HUES64 (cell line): ENCODE measurements at regions not wholly inside any gene's neighbourhood (a gene's known extent, or its start where the extent isn't known, plus 50 kb on each side); places are given as distances from the start of the nearest gene placed in this dataset.
"Not testable (repeated sequence)": the region's sequence is repeated elsewhere in the genome, so short reads cannot be mapped to it uniquely, and the experiment has no call there.

Source experiments
- H3K27ac ChIP-seq: 2 replicates; pipeline ENCODE4 v1.7.0; 2013; ENCODE audit warnings: low read depth, low read length, inconsistent platforms
- H3K27me3 ChIP-seq: 2 replicates; pipeline ENCODE4 v1.6.1; 2013; ENCODE audit warnings: mild to moderate bottlenecking, low read length; ENCODE audit not compliant: insufficient read depth
- H3K36me3 ChIP-seq: 2 replicates; pipeline ENCODE4 v1.6.1; 2013; ENCODE audit warnings: mild to moderate bottlenecking, low read length; ENCODE audit not compliant: insufficient read depth
- H3K4me1 ChIP-seq: 2 replicates; pipeline ENCODE4 v1.6.1; 2013; ENCODE audit warnings: mild to moderate bottlenecking, low read length, moderate library complexity; ENCODE audit not compliant: insufficient read depth
- H3K4me3 ChIP-seq: 2 replicates; pipeline ENCODE4 v1.5.1; 2013; ENCODE audit warnings: mild to moderate bottlenecking, low read length, moderate library complexity
- H3K9ac ChIP-seq: 2 replicates; pipeline ENCODE4 v1.6.1; 2013; ENCODE audit warnings: mild to moderate bottlenecking, low read depth, low read length
- H3K9me3 ChIP-seq: 2 replicates; pipeline ENCODE4 v1.6.1; 2013; ENCODE audit warnings: low read depth, low read length; ENCODE audit not compliant: insufficient read depth
- WGBS: fragments of 150-250, 120-280 bp; methylation state at CpG from one replicate; pipeline ENCODE4 v1.1.7; 2013; ENCODE audit warnings: missing lambda C conversion rate; 5-methylcytosine and 5-hydroxymethylcytosine counted together

- H3K4me3 ChIP-seq, result no peak overlapping the region
- no peak overlapping the region for H3K9ac ChIP-seq
- H3K9me3 ChIP-seq, result no peaks in the 10 kb centered on the region
- H3K27me3 ChIP-seq, result no peaks in the 10 kb centered on the region
- H3K36me3 ChIP-seq, result no peaks in the 10 kb centered on the region
- no peak overlapping the region for H3K27ac ChIP-seq
- 96% methylated on average over 3 of the region's 3 CpGs for WGBS
- H3K4me1 ChIP-seq, result no peaks in the 10 kb centered on the region
Observed at GRCh38 chr14:84273181-84273580, 1256.8 kb upstream of the FLRT2 start.

DNA sequence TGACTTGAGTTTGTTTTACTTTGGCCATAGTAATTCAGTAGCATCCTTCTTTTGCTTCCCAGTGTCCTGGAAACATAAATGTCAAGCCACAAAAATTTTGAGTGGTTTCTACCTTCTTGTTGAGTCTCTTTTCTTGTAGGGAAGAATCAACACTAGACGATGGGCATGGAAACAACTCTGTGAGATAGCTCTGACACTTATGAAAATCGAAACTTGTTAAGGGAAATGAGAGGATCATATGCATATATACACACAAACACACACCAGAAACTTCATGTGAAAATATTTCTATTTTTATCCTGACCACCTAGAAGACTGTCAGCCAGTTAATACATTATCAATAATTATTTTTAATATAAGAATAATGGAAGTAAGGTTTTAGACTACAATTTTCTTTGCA lies 1247.3 kb upstream of the FLRT2 start:
- no peak overlapping the region for H3K4me3 ChIP-seq
- no peak overlapping the region for H3K27ac ChIP-seq
- 88% methylated on average over 1 of the region's 2 CpGs for WGBS

DNA sequence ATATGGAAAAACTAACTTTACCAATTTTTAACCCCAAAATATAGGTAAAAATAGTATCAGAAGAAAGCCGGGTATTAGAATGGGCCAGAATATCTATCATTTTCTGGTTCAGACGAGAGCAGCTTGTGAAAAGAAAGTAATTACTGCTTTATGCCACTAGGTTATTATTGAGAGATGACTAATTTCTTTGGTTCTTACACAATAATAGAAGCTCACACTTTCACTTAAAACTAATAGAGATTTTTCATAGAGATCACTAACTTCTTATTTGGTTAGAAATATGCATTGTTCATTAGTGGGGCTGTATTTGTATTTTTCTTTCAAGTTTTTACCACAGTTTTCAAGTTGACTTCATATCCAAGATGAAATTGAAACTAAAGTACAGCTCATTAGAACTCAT lies 1241.2 kb upstream of the FLRT2 start:
- no peaks in the 10 kb centered on the region for H3K36me3 ChIP-seq
- H3K9ac ChIP-seq, result no peak overlapping the region
- no peak overlapping the region for H3K4me3 ChIP-seq
- WGBS, result 58% methylated on average over 2 of the region's 2 CpGs
- H3K27me3 ChIP-seq, result no peaks in the 10 kb centered on the region
- H3K9me3 ChIP-seq, result 0 out of 2 replicates have a peak, but pooled peaks cover 6% of the 10 kb centered on the region
- no peaks in the 10 kb centered on the region for H3K4me1 ChIP-seq
- no peak overlapping the region for H3K27ac ChIP-seq

More for the DNA sequence above, 1247.3 kb upstream of the FLRT2 start:
- no peaks in the 10 kb centered on the region for H3K36me3 ChIP-seq
- no peak overlapping the region for H3K9ac ChIP-seq
- H3K9me3 ChIP-seq, result no peaks in the 10 kb centered on the region
- H3K4me1 ChIP-seq, result no peaks in the 10 kb centered on the region
- H3K27me3 ChIP-seq, result no peaks in the 10 kb centered on the region

- 51% methylated on average over 1 of the region's 1 CpG for WGBS
- Histone ChIP-seq H3K36me3 (no peaks in the 10 kb centered on the region), H3K9me3 (peaks cover 17% of the 10 kb centered on the region), H3K27me3 (no peaks in the 10 kb centered on the region), H3K4me3 (no peak overlapping the region), H3K4me1 (no peaks in the 10 kb centered on the region), H3K27ac (no peak overlapping the region), H3K9ac (no peak overlapping the region)
Observed at GRCh38 chr14:84298663-84299195, 1231.2 kb upstream of the FLRT2 start.

DNA sequence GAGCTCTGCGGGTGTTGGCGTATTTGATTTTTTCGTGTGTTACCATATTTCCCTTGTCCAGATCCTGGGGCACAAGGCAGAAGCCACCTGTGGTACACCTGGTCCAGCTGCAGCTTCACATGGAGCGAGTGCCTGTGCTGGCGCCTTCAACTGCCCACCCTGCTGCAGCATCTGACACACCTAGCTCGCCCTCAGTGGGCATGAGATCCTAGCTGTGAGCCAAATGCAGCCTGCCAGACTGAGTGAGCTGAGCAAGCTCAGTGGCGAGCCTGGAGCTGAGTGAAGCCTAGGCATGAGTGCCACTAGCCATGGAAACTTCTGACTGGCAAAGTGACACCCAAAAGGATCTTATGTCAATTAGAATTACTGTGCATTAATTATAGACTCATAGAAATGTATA lies 1226.8 kb upstream of the FLRT2 start:
- Histone ChIP-seq H3K36me3 (no peaks in the 10 kb centered on the region), H3K4me3 (no peak overlapping the region), H3K9ac (no peak overlapping the region), H3K27me3 (no peaks in the 10 kb centered on the region), H3K4me1 (no peaks in the 10 kb centered on the region), H3K9me3 (peaks cover 38% of the 10 kb centered on the region), H3K27ac (no peak overlapping the region)
- WGBS, result 95% methylated on average over 7 of the region's 7 CpGs

GRCh38 chr14:84312551-84312950 lies 1217.4 kb upstream of the FLRT2 start:
- no peaks in the 10 kb centered on the region for H3K9me3 ChIP-seq
- 93% methylated on average over 3 of the region's 4 CpGs for WGBS
- H3K27me3 ChIP-seq, result no peaks in the 10 kb centered on the region
- H3K27ac ChIP-seq, result no peak overlapping the region
- no peaks in the 10 kb centered on the region for H3K36me3 ChIP-seq
- no peak overlapping the region for H3K9ac ChIP-seq
- no peak overlapping the region for H3K4me3 ChIP-seq
- no peaks in the 10 kb centered on the region for H3K4me1 ChIP-seq

- Histone ChIP-seq H3K4me1 (peaks cover 3% of the 10 kb centered on the region; the same call in 1 of the 2 replicates), H3K27me3 (no peaks in the 10 kb centered on the region), H3K9me3 (peaks cover under 1% of the 10 kb centered on the region; the same call in 1 of the 2 replicates), H3K27ac (no peak overlapping the region), H3K36me3 (no peaks in the 10 kb centered on the region), H3K4me3 (no peak overlapping the region), H3K9ac (no peak overlapping the region)
- WGBS, result 90% methylated on average over 2 of the region's 4 CpGs
Observed at GRCh38 chr14:84323450-84323849, 1206.5 kb upstream of the FLRT2 start.

DNA sequence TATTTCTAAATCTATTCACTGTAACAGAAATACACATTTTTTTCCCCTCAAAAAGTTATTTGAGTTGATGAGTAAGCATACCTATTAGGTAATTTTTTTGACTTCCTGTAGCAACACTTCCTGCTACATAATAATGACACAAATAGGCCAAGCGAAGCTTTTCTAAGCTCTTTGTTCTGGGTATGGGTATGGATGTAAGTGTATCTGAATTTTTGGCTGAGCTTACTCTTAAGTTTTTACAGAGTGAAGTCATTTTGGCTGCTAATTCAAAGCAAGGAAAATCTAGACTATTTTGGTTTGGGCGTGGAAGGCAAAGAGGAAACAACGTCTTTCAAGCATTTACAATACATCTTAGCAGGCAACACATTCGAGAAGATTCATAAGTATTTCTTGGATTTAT lies 1206.0 kb upstream of the FLRT2 start:
- Histone ChIP-seq H3K27me3 (no peaks in the 10 kb centered on the region), H3K36me3 (no peaks in the 10 kb centered on the region), H3K4me3 (no peak overlapping the region), H3K27ac (no peak overlapping the region), H3K4me1 (peaks cover 3% of the 10 kb centered on the region; the same call in 1 of the 2 replicates), H3K9ac (no peak overlapping the region), H3K9me3 (no peaks in the 10 kb centered on the region)
- WGBS, result 89% methylated on average over 3 of the region's 4 CpGs

DNA sequence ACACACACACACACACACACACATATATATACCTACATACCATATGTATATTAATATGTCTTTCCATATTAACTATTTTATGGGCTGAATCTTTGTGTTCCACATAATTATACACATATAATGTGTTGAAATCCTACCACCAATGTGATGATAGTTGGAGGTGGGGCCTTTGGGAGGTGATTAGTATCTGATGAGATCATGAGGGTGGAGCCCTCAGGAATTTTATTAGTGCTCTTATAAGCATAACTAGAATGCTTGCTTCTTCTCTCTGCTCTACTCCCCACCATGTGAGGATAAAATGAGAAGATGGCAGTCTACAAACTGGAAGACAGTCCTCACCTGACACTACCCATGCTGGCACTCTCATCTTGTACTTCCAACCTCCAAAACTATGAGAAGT lies 1193.5 kb upstream of the FLRT2 start:
- Histone ChIP-seq H3K27ac (no peak overlapping the region), H3K9ac (no peak overlapping the region), H3K4me1 (no peaks in the 10 kb centered on the region), H3K36me3 (no peaks in the 10 kb centered on the region), H3K27me3 (no peaks in the 10 kb centered on the region), H3K9me3 (no peaks in the 10 kb centered on the region), H3K4me3 (no peak overlapping the region)

DNA sequence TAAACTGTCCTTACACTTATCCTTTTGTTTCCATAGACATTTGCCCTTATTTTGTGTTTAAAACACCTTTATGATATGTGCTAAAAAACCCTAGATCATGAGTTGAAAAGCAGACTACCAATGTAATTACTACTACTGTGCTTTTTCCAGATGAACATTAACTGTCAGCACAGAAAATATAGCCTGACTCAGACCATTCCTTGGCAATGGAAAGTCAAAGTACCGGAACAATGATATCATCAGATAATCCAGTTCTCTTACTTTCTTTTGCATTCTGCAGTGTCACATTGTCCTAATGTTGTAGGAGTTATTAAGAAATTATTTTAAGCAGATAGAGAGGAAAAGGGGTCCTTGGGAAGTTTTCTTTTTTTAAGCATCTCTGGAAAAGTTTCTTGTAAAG lies 1189.0 kb upstream of the FLRT2 start:
- H3K4me3 ChIP-seq, result no peak overlapping the region
- H3K4me1 ChIP-seq, result no peaks in the 10 kb centered on the region
- no peak overlapping the region for H3K27ac ChIP-seq
- no peaks in the 10 kb centered on the region for H3K36me3 ChIP-seq
- no peaks in the 10 kb centered on the region for H3K27me3 ChIP-seq
- WGBS, result 95% methylated on average over 1 of the region's 1 CpG
- H3K9me3 ChIP-seq, result no peaks in the 10 kb centered on the region
- no peak overlapping the region for H3K9ac ChIP-seq

GRCh38 chr14:84341867-84342266 lies 1188.1 kb upstream of the FLRT2 start:
- H3K27me3 ChIP-seq, H3K9me3 ChIP-seq, H3K4me3 ChIP-seq, H3K9ac ChIP-seq, H3K27ac ChIP-seq, H3K36me3 ChIP-seq, H3K4me1 ChIP-seq: not testable (repeated sequence)
- 93% methylated on average over 3 of the region's 3 CpGs for WGBS

GRCh38 chr14:84343656-84344055 lies 1186.3 kb upstream of the FLRT2 start:
- Histone ChIP-seq H3K4me1 (no peaks in the 10 kb centered on the region), H3K9me3 (no peaks in the 10 kb centered on the region), H3K4me3 (no peak overlapping the region), H3K9ac (no peak overlapping the region), H3K27me3 (no peaks in the 10 kb centered on the region), H3K27ac (no peak overlapping the region), H3K36me3 (no peaks in the 10 kb centered on the region)
- 92% methylated on average over 3 of the region's 3 CpGs for WGBS
